ENCODE measurements at regions not wholly inside any gene's neighbourhood (a gene's known extent, or its start where the extent isn't known, plus 50 kb on each side); places are given as distances from the start of the nearest gene placed in this dataset.
A peak's percentile ranks its signal among the peaks of the same experiment; 100 is the strongest.
"Not testable (repeated sequence)": the region's sequence is repeated elsewhere in the genome, so short reads cannot be mapped to it uniquely, and the experiment has no call there.

DNA sequence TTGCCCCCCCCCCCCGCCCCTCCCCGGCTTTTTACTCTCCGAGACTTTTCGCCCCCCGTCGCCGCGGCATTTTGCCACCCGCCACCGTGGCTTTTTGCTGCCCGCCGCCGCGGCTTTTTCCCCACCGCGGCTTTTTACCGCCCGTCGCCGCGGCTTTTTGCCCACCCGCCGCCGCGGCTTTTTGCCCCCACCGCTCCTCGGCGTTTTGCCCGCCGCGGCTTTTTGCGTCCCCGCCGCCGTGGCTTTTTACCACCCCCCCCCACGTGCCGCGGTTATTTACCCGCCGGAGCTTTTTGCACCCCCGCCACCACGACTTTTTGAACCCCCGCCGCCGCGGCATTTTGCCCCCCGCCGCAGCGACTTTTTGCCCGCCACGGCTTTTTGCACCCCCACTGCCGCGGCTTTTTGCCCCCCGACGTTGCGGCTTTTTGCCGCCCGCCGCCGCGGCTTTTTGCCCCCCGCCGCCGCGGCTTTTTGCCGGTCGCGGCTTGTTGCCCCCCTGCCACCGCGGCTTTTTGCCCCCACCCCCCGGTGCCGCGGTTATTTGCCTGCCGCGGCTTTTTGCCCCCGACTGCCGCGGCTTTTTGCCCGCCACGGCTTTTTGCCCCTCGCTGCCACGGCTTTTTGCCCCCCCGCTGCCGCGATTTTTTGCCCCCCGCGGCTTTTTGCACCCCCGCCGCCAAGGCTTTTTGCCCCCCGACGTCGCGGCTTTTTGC is 461.1 kb downstream of the ZNF33B start:
- Histone ChIP-seq H3K9me3 (peaks cover 0 to 4% of the 10 kb centered on the region in 2 donors), H3K4me1 (no peaks in the 10 kb centered on the region), H3K4me3 (peak overlapping the region in 2 of 3 donors; percentile 15 to 43), H3K36me3 (no peaks in the 10 kb centered on the region), H3K27ac (no peak overlapping the region), H3K27me3 (peaks cover 0 to 3% of the 10 kb centered on the region in 2 donors)
- intact Hi-C loops (cut with DNase I; ENCODE audit: low total_unique reads), result no loop called here
- DNase-seq (ENCODE audit: low spot score in 2 of 2), result no peak
- TF ChIP-seq, protein P1, sequence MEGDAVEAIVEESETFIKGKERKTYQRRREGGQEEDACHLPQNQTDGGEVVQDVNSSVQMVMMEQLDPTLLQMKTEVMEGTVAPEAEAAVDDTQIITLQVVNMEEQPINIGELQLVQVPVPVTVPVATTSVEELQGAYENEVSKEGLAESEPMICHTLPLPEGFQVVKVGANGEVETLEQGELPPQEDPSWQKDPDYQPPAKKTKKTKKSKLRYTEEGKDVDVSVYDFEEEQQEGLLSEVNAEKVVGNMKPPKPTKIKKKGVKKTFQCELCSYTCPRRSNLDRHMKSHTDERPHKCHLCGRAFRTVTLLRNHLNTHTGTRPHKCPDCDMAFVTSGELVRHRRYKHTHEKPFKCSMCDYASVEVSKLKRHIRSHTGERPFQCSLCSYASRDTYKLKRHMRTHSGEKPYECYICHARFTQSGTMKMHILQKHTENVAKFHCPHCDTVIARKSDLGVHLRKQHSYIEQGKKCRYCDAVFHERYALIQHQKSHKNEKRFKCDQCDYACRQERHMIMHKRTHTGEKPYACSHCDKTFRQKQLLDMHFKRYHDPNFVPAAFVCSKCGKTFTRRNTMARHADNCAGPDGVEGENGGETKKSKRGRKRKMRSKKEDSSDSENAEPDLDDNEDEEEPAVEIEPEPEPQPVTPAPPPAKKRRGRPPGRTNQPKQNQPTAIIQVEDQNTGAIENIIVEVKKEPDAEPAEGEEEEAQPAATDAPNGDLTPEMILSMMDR (IDR thresholded peaks at IDR 0.05), result no peak

DNA sequence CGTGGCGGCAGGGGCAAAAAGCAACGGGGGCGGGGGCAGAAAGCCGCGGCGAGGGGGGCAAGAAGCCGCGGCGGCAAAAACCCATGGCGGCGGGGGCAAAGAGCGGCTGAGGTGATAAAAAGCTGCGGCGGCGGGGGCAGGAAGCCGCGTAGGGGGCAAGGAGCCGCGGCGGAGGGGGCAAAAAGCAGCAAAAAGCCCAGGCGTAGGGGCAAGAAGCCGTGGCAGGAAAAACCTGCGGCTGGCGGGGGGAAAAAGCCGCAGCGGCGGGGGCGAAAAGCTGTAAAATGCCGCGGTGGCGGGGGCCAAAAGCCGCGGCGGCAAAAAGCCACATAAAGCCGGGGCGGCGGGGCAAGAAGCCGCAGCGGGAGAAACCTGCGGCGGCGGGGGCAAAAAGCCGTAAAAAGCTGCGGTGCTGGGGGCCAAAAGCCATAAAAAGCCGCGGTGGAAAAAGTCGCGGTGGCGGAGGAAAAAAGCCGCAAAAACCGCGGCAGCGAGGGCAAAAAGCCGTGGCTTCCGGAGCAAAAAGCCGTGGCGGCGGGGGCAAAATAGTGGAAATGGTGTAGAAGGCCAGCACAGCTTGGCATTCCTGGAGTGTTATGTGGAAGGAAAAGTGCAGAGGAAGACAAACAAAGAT is 487.8 kb downstream of the ZNF33B start:
- Histone ChIP-seq H3K27me3 (peaks cover 0 to 12% of the 10 kb centered on the region in 2 donors), H3K27ac (no peak overlapping the region), H3K4me3 (no peak overlapping the region), H3K36me3 (no peaks in the 10 kb centered on the region), H3K9me3 (peaks cover 20 to 23% of the 10 kb centered on the region in 2 donors), H3K4me1 (no peaks in the 10 kb centered on the region)
- no peak for DNase-seq (ENCODE audit: low spot score in 2 of 2)
- TF ChIP-seq, protein P1 (IDR thresholded peaks at IDR 0.05), result no peak
- TF ChIP-seq POLR2AphosphoS5 (IDR thresholded peaks at IDR 0.05) (no peak), POLR2A (IDR thresholded peaks at IDR 0.05) (no peak)
- intact Hi-C loops (cut with DNase I; ENCODE audit: low total_unique reads), result no loop called here

DNA sequence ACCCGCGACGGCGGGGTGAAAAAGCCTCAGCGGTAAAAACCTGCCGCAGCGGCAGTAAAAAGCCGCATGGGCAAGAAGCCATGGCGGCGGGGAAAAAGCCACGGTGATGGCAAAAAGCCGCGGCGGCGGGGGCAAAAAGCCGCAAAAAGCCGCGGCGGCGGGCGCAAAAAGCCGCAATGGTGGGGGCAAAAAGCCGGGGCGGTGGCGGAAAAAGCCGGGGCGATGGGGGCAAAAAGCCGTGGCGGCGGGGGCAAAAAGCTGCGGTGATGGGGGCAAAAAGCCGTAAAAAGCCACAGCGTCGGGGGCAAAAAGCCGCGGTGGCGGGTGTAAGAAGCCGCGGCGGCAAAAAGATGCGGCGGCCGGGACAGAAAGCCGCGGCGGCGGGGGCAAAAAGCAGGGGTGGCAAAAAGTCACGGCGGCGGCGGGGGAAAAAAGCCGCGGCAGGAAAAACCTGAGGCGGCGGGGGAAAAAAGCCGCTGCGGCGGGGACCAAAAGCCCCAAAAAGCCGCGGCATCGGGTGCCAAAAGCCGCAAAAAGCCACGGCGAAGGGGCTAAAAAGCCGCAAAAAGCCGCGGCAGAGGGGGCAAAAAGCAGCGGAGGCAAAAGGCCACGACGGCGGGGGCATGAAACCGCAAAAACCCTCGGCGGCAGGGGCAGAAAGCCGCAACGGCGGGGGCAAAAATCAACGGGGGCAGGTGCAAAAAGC is 488.5 kb downstream of the ZNF33B start:
- intact Hi-C loops (cut with DNase I; ENCODE audit: low total_unique reads), result no loop called here
- TF ChIP-seq POLR2A (IDR thresholded peaks at IDR 0.05) (no peak), POLR2AphosphoS5 (IDR thresholded peaks at IDR 0.05) (no peak)
- TF ChIP-seq, protein P1 (IDR thresholded peaks at IDR 0.05), result no peak
- no peak for DNase-seq (ENCODE audit: low spot score in 2 of 2)

DNA sequence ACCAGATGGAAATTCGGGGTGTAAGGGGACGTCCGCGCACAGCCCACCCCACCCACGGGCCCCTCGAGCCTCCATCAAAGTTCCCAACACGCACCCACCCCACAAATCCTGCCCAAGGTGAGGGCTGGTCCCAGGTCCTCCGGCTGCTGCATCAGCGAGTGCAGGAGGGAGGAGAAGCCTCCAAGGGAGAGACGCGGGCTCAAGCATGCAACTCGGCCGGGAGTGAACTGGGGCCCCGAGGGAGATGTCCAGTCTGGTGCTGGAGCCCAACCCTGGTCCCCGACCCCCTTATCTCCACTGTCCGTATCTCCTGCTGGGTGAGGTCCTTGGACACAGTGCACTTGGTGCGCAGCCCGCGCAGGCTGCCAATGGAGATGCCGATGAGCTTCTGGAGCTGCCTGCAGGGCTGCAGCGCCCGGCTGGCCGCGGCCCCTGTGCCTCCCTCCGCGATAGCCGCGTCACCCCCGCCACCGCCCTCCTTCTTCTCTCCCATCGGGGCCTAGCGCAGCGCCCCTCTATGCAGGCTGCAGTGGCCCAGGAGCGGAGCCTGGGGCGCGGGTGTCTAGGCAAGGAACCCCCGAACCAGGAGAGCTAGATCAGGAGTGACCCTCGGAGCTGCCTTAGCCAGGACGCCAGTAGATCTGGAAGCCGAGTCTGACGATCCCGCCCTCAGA is 489.2 kb downstream of the ZNF33B start:
- Histone ChIP-seq H3K4me1 (no peaks in the 10 kb centered on the region), H3K4me3 (no peak overlapping the region), H3K27me3 (peaks cover 0 to 12% of the 10 kb centered on the region in 2 donors), H3K36me3 (no peaks in the 10 kb centered on the region), H3K27ac (no peak overlapping the region), H3K9me3 (peaks cover 20 to 32% of the 10 kb centered on the region in 2 donors)
- intact Hi-C loops (cut with DNase I; ENCODE audit: low total_unique reads), result no loop called here
- TF ChIP-seq, protein P1 (IDR thresholded peaks at IDR 0.05), result no peak
- TF ChIP-seq POLR2AphosphoS5 (IDR thresholded peaks at IDR 0.05), result no peak
- no peak for TF ChIP-seq POLR2A (IDR thresholded peaks at IDR 0.05)
- no peak for DNase-seq (ENCODE audit: low spot score in 2 of 2)

More for the DNA sequence above, 488.5 kb downstream of the ZNF33B start:
- Histone ChIP-seq H3K27ac (no peak overlapping the region), H3K36me3 (no peaks in the 10 kb centered on the region), H3K4me1 (no peaks in the 10 kb centered on the region), H3K27me3 (peaks cover 0 to 12% of the 10 kb centered on the region in 2 donors), H3K9me3 (peaks cover 20 to 25% of the 10 kb centered on the region in 2 donors), H3K4me3 (no peak overlapping the region)

DNA sequence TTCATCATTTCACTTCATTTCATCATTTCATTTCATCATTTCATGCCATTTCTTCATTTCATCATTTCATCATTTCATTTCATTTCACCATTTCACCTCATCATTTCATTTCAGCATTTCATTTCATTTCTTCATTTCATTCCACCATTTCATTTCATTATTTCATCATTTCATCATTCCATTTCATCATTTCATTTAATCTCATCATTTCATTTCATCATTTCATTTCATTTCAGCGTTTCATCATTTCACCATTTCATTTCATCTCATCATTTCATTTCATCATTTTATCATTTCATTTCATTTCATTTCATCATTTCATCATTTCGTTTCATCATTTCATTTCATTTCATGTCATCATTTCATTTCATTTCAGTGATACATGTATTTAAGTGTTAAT is 492.2 kb downstream of the ZNF33B start:
- H3K4me1 ChIP-seq, result not testable (repeated sequence)

DNA sequence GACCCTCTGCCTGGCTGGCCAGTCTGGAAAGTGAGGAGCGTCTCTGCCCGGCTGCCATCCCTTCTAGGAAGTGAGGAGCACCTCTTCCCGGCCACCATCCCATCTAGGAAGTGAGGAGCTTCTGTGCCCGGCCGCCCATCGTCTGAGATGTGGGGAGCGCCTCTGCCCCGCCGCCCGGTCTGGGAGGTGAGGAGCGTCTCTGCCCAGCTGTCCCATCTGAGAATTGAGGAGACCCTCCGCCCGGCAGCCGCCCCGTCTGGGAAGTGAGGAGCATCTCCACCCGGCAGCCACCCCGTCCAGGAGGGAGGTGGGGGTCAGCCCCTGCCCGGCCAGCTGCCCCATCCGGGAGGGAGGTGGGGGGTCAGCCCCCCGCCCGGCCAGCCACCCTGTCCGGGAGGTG is 500.3 kb downstream of the ZNF33B start:
- DNase-seq (ENCODE audit: low spot score in 2 of 2); H3K4me1 ChIP-seq; H3K4me3 ChIP-seq; H3K36me3 ChIP-seq; H3K9me3 ChIP-seq; H3K27ac ChIP-seq; intact Hi-C loops (cut with DNase I; ENCODE audit: low total_unique reads); H3K27me3 ChIP-seq: not testable (repeated sequence)

More for the DNA sequence above, 492.2 kb downstream of the ZNF33B start:
- intact Hi-C loops (cut with DNase I; ENCODE audit: low total_unique reads); H3K27ac ChIP-seq; DNase-seq (ENCODE audit: low spot score in 2 of 2); H3K4me3 ChIP-seq; H3K36me3 ChIP-seq: not testable (repeated sequence)
- peaks cover 0 to 12% of the 10 kb centered on the region in 2 donors for H3K27me3 ChIP-seq
- H3K9me3 ChIP-seq, result peaks cover 20 to 32% of the 10 kb centered on the region in 2 donors

Measured in breast epithelium (tissue), 4 donors.